ENCODE measurements at regions not wholly inside any gene's neighbourhood (a gene's known extent, or its start where the extent isn't known, plus 50 kb on each side); places are given as distances from the start of the nearest gene placed in this dataset.
"Not testable (repeated sequence)": the region's sequence is repeated elsewhere in the genome, so short reads cannot be mapped to it uniquely, and the experiment has no call there.

- TF ChIP-seq CUX1 (CRISPR knock-in tag; IDR thresholded peaks at IDR 0.05); REST (IDR thresholded peaks at IDR 0.05; ENCODE audit: borderline replicate concordance); REST (CRISPR knock-in tag; IDR thresholded peaks at IDR 0.05; ENCODE audit: low read depth); TRIM24 (IDR thresholded peaks at IDR 0.05); POLR2A (conservative IDR thresholded peaks at IDR 0.05); EP300 (IDR thresholded peaks at IDR 0.05; ENCODE audit: low read length); ZNF274 (IDR thresholded peaks at IDR 0.05; ENCODE audit: borderline replicate concordance, low read depth, low read length); E2F1 (CRISPR knock-in tag; IDR thresholded peaks at IDR 0.05); ATF2 (CRISPR knock-in tag; IDR thresholded peaks at IDR 0.05); ATF3 (IDR thresholded peaks at IDR 0.05); ATF3 (CRISPR knock-in tag; conservative IDR thresholded peaks at IDR 0.05); JUND (IDR thresholded peaks at IDR 0.05; ENCODE audit: borderline replicate concordance, low read depth, low read length); JUND (tag; IDR thresholded peaks at IDR 0.05; ENCODE audit: borderline replicate concordance, low read depth, low read length); MYC (IDR thresholded peaks at IDR 0.05; ENCODE audit: low read depth, low read length); MYC (CRISPR knock-in tag; IDR thresholded peaks at IDR 0.05; ENCODE audit: borderline replicate concordance, low read depth); BRD4 (IDR thresholded peaks at IDR 0.05); PHF20 (IDR thresholded peaks at IDR 0.05; ENCODE audit: partially characterized antibody): not testable (repeated sequence)
These were observed 96.9 kb downstream of the CTH start for GRCh38 chr1:70507991-70508390.

All from K562 (cell line).